ENCODE measurements at regions not wholly inside any gene's neighbourhood (a gene's known extent, or its start where the extent isn't known, plus 50 kb on each side); places are given as distances from the start of the nearest gene placed in this dataset.
"Not testable (repeated sequence)": the region's sequence is repeated elsewhere in the genome, so short reads cannot be mapped to it uniquely, and the experiment has no call there.

GRCh38 chr3:40899286-40899712 lies 300.0 kb upstream of the CTNNB1 start:
- DNase-seq (ENCODE audit: low read depth in 2 of 2) = no peak

GRCh38 chr3:40901298-40901697 lies 298.0 kb upstream of the CTNNB1 start:
- no peak for DNase-seq (ENCODE audit: low read depth in 2 of 2)

GRCh38 chr3:40901796-40902195 lies 297.5 kb upstream of the CTNNB1 start:
- no peak for DNase-seq (ENCODE audit: low read depth in 2 of 2)

DNA sequence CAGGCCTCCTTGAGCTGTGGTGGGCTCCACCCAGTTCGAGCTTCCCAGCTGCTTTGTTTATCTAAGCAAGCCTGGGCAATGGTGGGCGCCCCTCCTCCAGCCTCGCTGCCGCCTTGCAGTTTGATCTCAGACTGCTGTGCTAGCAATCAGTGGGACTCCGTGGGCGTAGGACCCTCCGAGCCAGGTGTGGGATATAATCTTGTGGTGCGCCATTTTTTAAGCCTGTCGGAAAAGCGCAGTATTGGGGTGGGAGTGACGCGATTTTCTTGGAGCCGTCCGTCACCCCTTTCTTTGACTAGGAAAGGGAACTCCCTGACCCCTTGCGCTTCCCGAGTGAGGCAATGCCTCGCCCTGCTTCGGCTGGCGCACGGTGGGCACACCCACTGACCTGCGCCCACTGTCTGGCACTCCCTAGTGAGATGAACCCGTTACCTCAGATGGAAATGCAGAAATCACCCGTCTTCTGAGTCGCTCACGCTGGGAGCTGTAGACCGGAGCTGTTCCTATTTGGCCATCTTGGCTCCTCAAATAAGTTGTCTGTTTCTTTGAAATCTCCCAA lies 291.3 kb upstream of the CTNNB1 start:
- not testable (repeated sequence) for DNase-seq (ENCODE audit: low read depth in 2 of 2)

DNA sequence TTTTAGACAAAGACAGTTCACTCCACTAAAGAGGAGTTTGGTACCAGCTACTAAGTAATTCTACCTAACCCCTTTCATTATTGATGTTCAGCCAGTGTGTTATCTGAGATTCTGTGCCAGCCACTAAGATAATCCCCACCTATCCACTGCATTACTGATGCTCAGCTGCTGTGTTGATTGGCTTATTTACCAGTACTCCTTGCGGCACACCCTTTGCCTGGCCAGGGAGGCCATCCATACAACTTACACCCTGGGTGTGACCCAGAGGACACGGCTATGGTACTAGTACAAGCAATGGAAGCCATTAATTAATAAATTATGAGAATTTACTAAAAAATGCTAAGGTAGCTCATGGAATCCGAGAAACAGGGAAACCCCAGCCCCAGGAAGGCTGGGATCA lies 290.7 kb upstream of the CTNNB1 start:
- DNase-seq (ENCODE audit: low read depth in 2 of 2) = no peak

DNA sequence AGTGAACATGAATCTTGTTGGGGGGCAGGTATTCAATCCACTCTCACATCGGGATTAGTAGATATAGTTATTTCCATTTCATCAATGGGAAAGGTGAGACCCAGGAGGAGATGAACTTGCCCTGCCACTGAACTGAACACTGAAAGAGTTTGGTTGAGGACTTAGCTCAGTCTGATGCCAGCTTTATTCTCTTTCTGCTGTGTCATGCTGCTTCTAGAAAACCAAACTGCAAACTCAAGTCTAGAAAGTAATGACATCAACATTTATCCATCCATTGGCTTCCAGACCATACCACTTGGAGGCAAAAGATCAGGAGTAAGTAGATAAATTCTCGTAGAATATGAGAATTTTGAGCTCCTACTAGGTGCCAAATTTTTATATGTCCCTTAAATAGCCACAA lies 288.0 kb upstream of the CTNNB1 start:
- no peak for DNase-seq (ENCODE audit: low read depth in 2 of 2)

DNA sequence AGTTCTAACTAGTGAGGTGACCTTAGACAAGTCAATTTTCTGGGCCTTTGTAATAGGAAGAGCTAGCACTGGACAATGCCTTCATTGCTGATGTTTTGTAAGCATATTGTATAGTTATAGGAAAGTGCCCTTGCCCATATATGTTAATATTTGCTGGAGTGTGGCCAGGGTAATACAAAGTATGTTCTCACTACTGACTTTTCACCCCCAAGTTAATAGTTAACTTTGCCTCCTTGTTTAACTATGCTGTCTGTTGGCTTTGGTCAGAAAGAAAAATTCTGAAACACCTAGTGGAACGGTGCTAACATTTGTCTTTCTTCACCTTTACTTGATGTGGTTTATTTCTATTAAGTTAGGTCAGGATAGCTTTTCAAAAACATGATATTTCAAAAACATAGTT lies 287.4 kb upstream of the CTNNB1 start:
- DNase-seq (ENCODE audit: low read depth in 2 of 2) = no peak

- no peak for DNase-seq (ENCODE audit: low read depth in 2 of 2)
Measured at GRCh38 chr3:40912461-40912860, 286.8 kb upstream of the CTNNB1 start.

DNA sequence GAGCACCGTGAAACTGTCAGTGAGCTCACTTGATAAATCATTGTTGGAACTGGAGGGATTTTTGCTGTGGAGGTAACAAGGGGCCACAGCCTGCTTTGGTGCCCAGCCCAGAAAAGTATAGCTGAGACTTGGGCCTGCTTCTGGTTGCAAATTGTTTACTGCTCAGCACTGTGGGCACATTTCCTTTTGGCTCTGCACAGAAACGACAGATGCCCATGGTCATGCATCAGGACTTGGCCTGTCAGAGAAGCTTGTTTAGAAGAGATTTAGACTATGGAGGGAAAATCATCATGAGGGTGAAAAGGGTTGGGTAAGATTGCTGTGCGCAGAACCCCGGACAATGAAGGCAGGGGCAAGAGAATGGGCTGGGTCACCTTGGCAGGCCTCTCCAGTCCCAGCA lies 286.1 kb upstream of the CTNNB1 start:
- no peak for DNase-seq (ENCODE audit: low read depth in 2 of 2)

DNA sequence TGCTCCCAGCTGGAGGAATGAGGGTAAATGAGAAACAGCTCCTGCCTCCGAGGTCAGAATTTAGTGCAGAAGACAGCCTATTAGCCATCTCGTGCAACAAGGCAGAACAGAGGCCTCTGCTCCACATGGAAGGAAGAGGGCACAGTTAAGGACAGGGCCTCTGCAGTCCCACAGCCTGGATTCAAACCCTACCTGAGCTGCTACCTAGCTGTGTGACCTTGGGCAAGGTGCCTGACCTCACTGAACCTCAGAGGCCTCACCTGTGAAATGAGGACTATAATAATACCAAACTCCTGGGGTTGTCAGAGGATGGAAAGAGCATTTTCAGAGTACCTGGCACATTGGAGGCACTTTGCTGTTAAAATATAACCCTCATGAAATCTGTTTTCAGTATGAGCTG lies 285.7 kb upstream of the CTNNB1 start:
- no peak for DNase-seq (ENCODE audit: low read depth in 2 of 2)

- DNase-seq (ENCODE audit: low read depth in 2 of 2) = no peak
Measured at GRCh38 chr3:40914475-40914874, 284.8 kb upstream of the CTNNB1 start.

GRCh38 chr3:40915346-40915865 lies 283.9 kb upstream of the CTNNB1 start:
- DNase-seq (ENCODE audit: low read depth in 2 of 2) = no peak

DNA sequence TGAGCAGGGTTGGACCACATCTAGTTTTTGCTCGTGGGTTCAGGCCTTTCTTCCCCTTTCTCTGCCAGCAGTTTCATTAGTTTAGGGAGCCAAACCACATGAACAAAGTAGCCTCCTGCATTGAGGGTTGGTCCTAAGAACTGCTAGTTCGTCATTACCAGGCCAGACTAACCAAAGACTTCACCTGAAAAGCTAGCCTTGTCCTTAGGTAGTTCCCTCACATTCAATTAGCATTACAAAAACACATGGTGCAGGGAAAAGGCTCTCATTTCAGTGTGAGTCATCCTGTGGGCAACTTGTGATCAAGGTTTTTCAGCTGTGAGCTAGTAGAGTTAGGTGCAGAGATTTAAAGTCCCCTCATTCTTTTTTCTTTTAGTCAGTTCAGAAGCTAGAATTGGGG lies 279.3 kb upstream of the CTNNB1 start:
- DNase-seq (ENCODE audit: low read depth in 2 of 2) = no peak

DNA sequence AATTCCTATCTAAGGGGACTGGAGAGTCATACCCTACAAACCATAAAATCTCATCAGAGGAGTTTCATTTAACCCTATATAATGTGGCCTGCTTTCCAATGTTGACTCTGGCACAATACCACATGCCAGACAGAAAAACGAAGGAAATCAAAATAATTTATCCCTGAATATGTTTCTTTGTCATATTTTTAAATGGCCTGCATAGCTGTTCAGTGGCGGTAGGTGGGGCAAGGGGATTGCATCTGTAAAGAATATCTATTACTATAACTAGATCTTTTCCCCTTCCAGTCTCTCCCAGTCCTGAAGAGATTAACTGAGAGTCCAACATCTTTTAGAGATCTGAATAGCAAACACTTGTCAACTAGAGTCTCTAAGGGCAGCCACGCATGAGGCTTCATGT lies 278.1 kb upstream of the CTNNB1 start:
- DNase-seq (ENCODE audit: low read depth in 2 of 2) = no peak

DNA sequence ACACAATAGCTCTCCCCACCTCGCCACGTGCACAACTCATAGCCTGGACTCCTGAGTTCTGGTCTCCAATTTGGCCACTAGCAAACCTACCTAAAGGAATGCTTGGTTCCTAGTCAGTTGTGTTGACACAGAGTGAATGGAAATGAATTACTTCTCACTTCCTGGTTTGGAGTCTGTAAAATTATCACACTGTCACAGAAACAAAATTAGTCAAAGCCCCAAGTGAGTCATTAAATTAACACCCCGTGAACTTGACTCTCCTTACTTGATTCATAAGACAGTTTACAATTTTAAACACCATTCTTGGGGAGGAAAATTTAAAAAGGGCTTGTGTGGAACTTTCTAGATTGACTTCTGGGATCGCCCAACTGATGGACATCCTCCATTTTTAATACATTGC lies 276.2 kb upstream of the CTNNB1 start:
- no peak for DNase-seq (ENCODE audit: low read depth in 2 of 2)

GRCh38 chr3:40923651-40924050 lies 275.7 kb upstream of the CTNNB1 start:
- no peak for DNase-seq (ENCODE audit: low read depth in 2 of 2)

- no peak for DNase-seq (ENCODE audit: low read depth in 2 of 2)
Measured at GRCh38 chr3:40924559-40925141, 274.7 kb upstream of the CTNNB1 start.

DNA sequence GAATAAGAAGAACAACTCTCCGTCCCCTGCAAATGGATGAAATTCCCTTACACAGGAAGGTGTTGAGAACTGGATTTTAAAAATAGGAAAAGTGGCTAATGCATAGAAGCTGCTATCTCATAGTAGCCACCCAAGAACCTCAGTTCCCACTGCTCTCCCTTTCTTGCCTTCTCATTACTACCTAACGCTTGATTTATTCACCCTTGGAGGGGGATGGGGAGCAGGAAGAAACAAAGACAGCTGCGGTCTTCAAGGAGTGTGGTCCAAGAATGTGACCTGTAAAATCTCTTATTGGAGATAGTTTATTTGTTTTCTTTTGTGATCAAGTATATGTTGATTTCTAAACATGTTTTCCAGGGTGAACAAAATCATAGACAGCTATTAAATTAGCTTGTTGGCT lies 274.1 kb upstream of the CTNNB1 start:
- no peak for DNase-seq (ENCODE audit: low read depth in 2 of 2)

GRCh38 chr3:40930131-40930538 lies 269.2 kb upstream of the CTNNB1 start:
- DNase-seq (ENCODE audit: low read depth in 2 of 2) = no peak

- no peak for DNase-seq (ENCODE audit: low read depth in 2 of 2)
Measured at GRCh38 chr3:40930756-40931155, 268.5 kb upstream of the CTNNB1 start.

GRCh38 chr3:40938591-40938990 lies 260.7 kb upstream of the CTNNB1 start:
- no peak for DNase-seq (ENCODE audit: low read depth in 2 of 2)

DNA sequence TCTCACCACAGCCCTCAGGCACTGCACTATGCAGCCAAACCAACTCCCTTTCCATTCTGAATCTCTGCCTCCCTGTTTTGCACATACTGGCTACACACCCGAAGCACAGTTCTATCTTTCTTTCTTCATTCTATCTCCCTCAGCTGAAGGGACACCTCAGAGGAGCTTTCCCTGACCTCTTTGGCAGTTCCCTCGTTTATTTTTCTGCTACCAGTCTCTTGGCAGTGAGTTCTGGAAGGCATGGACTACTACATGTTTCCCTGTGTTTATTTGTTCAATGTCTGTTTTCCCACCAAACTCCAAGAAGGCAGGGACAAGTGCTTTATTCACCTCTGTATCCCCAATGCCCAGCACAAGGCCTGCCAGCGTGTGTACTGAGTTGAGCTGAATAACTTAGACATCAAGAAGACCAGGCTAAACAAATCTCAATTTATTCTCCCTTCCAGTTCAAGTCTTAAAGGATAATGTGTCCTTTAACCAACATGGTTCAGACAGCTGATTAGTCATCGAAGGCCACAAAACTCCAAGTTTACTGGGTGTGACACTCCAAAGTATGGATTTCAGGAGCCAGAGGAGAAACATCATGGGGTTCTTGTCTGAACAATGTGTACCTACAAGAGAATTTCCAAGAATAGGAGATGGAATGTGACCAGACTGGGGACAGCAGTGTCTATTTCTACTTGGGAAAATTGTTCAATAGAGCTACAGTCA lies 260.1 kb upstream of the CTNNB1 start:
- DNase-seq (ENCODE audit: low read depth in 2 of 2) = no peak

- DNase-seq (ENCODE audit: low read depth in 2 of 2) = no peak
Measured at GRCh38 chr3:40939741-40940130, 259.6 kb upstream of the CTNNB1 start.

Measured in activated CD4-positive, alpha-beta T cell treated with anti-CD3 and anti-CD28 coated beads for 24 hours (primary cell).